ENCODE measurements at regions not wholly inside any gene's neighbourhood (a gene's known extent, or its start where the extent isn't known, plus 50 kb on each side); places are given as distances from the start of the nearest gene placed in this dataset.

DNA sequence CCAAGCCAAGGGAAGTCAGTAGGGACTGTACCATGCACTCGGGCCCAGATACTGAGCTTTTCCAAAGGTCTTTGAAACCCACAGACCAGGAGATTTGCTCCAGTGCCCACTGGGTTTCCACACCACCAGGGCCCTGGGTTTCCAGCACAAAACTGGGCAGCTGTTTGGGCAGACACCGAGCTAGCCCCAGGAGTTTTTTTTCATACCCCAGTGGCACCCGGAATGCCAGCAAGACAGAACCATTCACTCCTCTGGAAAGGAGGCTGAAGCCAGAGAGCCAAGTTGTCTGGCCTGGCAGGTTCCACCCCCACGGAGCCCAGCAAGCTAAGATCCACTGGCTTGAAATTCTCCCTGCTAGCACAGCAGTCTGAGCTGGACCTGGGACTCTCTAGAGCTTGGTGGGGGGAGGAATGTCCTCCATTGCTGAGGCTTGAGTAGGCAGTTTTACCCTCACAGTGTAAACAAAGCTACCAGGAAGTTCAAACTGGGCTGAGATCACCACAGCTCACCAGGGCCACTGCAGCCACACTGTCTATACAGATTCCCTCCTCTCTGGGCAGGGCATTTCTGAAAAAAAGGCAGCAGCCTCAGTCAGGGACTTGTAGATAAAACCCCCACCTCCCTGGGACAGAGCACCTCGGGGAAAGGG is 793.7 kb downstream of the RPS29 start:
- Mint-ChIP-seq H3K4me1 (no peaks in the 10 kb centered on the region), H3K27me3 (ENCODE audit: low read depth in 3 of 3) (no peaks in the 10 kb centered on the region), H3K36me3 (no peaks in the 10 kb centered on the region), H3K4me3 (no peak overlapping the region), H3K27ac (no peak overlapping the region), H3K9me3 (peaks cover 2 to 20% (median 10%) of the 10 kb centered on the region in 7 donors)
- TF ChIP-seq, protein P1, sequence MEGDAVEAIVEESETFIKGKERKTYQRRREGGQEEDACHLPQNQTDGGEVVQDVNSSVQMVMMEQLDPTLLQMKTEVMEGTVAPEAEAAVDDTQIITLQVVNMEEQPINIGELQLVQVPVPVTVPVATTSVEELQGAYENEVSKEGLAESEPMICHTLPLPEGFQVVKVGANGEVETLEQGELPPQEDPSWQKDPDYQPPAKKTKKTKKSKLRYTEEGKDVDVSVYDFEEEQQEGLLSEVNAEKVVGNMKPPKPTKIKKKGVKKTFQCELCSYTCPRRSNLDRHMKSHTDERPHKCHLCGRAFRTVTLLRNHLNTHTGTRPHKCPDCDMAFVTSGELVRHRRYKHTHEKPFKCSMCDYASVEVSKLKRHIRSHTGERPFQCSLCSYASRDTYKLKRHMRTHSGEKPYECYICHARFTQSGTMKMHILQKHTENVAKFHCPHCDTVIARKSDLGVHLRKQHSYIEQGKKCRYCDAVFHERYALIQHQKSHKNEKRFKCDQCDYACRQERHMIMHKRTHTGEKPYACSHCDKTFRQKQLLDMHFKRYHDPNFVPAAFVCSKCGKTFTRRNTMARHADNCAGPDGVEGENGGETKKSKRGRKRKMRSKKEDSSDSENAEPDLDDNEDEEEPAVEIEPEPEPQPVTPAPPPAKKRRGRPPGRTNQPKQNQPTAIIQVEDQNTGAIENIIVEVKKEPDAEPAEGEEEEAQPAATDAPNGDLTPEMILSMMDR (IDR thresholded peaks at IDR 0.05) = no peak
- no peaks in the 10 kb centered on the region for H4K20me1 ChIP-seq (ENCODE audit: insufficient read depth, low read length)
- no peak overlapping the region for H3K27ac ChIP-seq (ENCODE audit: low read depth in 1 of 2, low read length in 2 of 2)
- no peaks in the 10 kb centered on the region for H3K79me2 ChIP-seq (ENCODE audit: insufficient read depth, low read length)
- H3K27me3 ChIP-seq (ENCODE audit: control insufficient read depth in 2 of 2, insufficient read depth in 2 of 2, low read length in 2 of 2) = no peaks in the 10 kb centered on the region
- H3K4me2 ChIP-seq (replicated peaks; ENCODE audit: extremely low read depth, low read length, poor library complexity, severe bottlenecking) = no peak overlapping the region
- H3K4me1 ChIP-seq (ENCODE audit: control insufficient read depth in 1 of 2, insufficient read depth in 2 of 2, low read length in 2 of 2) = no peaks in the 10 kb centered on the region
- no peak overlapping the region for H3K4me3 ChIP-seq (replicated peaks in 1 of 3; ENCODE audit: low read depth in 2 of 3, low read length in 3 of 3)
- peaks cover 0 to 19% of the 10 kb centered on the region in 2 donors for H3K9me3 ChIP-seq (replicated peaks in 1 of 2; ENCODE audit: control insufficient read depth in 1 of 2, insufficient read depth in 1 of 2, low read length in 2 of 2)
- H3K36me3 ChIP-seq (replicated peaks in 1 of 2; ENCODE audit: control insufficient read depth in 1 of 2, insufficient read depth in 2 of 2, low read length in 2 of 2) = no peaks in the 10 kb centered on the region
- intact Hi-C loops (cut with micrococcal nuclease) = no loop called here
- 80% methylated on average over 4 of the region's 5 CpGs for WGBS (ENCODE audit: insufficient coverage)
- DNase-seq = no peak
- no peak overlapping the region for H3K9ac ChIP-seq (ENCODE audit: insufficient read depth, low read length, poor library complexity, severe bottlenecking)
- H2AFZ ChIP-seq (ENCODE audit: insufficient read depth, low read depth, low read length, poor library complexity, severe bottlenecking) = no peak overlapping the region

DNA sequence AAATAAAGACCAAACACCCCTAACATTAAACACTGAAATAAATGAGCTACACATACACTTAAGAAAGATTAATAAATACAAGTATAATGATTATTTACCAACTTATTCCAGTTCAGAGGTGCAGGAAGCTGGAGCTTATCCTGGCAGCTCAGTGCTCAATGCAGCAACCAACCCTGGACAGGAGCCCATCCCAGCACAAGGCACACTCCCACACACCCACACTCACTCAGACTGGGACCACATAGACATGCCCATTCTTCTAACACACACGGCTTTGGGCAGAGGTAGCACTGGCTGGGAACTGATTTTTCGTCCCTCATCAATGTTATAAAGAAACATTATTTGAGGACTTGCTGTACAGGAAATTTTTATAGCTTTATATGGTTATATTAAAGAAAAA is 797.4 kb downstream of the RPS29 start:
- no peaks in the 10 kb centered on the region for H3K79me2 ChIP-seq (ENCODE audit: insufficient read depth, low read length)
- H3K36me3 ChIP-seq (replicated peaks in 1 of 2; ENCODE audit: control insufficient read depth in 1 of 2, insufficient read depth in 2 of 2, low read length in 2 of 2) = no peaks in the 10 kb centered on the region

More for the DNA sequence above, 797.4 kb downstream of the RPS29 start:
- no peak overlapping the region for H3K27ac Mint-ChIP-seq
- H2AFZ ChIP-seq (ENCODE audit: insufficient read depth, low read depth, low read length, poor library complexity, severe bottlenecking) = no peak overlapping the region
- H3K9me3 ChIP-seq (replicated peaks in 1 of 2; ENCODE audit: control insufficient read depth in 1 of 2, insufficient read depth in 1 of 2, low read length in 2 of 2) = peaks cover 0 to 19% of the 10 kb centered on the region in 2 donors
- no peaks in the 10 kb centered on the region for H3K27me3 ChIP-seq (ENCODE audit: control insufficient read depth in 2 of 2, insufficient read depth in 2 of 2, low read length in 2 of 2)
- no peak overlapping the region for H3K9ac ChIP-seq (ENCODE audit: insufficient read depth, low read length, poor library complexity, severe bottlenecking)
- TF ChIP-seq, protein P1 (IDR thresholded peaks at IDR 0.05) = no peak
- no peak overlapping the region for H3K4me3 Mint-ChIP-seq
- H4K20me1 ChIP-seq (ENCODE audit: insufficient read depth, low read length) = no peaks in the 10 kb centered on the region
- H3K4me1 Mint-ChIP-seq = no peaks in the 10 kb centered on the region
- H3K27ac ChIP-seq (ENCODE audit: low read depth in 1 of 2, low read length in 2 of 2) = no peak overlapping the region
- intact Hi-C loops (cut with micrococcal nuclease) = no loop called here
- WGBS (ENCODE audit: insufficient coverage) = no CpG with 5 or more reads among the region's 2 CpGs
- H3K4me2 ChIP-seq (replicated peaks; ENCODE audit: extremely low read depth, low read length, poor library complexity, severe bottlenecking) = no peak overlapping the region
- H3K4me1 ChIP-seq (ENCODE audit: control insufficient read depth in 1 of 2, insufficient read depth in 2 of 2, low read length in 2 of 2) = no peaks in the 10 kb centered on the region
- peaks cover 0 to 2% (median 0%) of the 10 kb centered on the region in 3 donors for H3K27me3 Mint-ChIP-seq (ENCODE audit: low read depth in 3 of 3)
- DNase-seq = no peak
- H3K9me3 Mint-ChIP-seq = peaks cover 0 to 14% (median 2%) of the 10 kb centered on the region in 7 donors
- H3K36me3 Mint-ChIP-seq = no peaks in the 10 kb centered on the region
- no peak overlapping the region for H3K4me3 ChIP-seq (replicated peaks in 1 of 3; ENCODE audit: low read depth in 2 of 3, low read length in 3 of 3)
